Breast epithelium (tissue), 3 donors: ENCODE measurements at regions not wholly inside any gene's neighbourhood (a gene's known extent, or its start where the extent isn't known, plus 50 kb on each side); places are given as distances from the start of the nearest gene placed in this dataset.

Experiments
- POLR2A ChIP-seq: fragments of 450-650 bp; IDR thresholded peaks from one replicate; pipeline ENCODE4 v1.6.1; 2016; ENCODE audit warnings: antibody characterized with exemption, mild to moderate bottlenecking, moderate library complexity
- POLR2AphosphoS5 ChIP-seq, 3 donors: sonication (generic); formaldehyde crosslinking; IDR thresholded peaks; one replicate each; pipeline ENCODE4 v1.6.1; 2017; ENCODE audit warnings: antibody characterized with exemption in 3 of 3
- TF ChIP-seq, protein P1 (sequence below), 3 donors: fragments of 450-650 bp; IDR thresholded peaks; one replicate each; pipeline ENCODE4 v1.5.1; 2016 to 2017; ENCODE audit warnings: antibody characterized with exemption in 3 of 3, mild to moderate bottlenecking in 3 of 3, moderate library complexity in 3 of 3

DNA sequence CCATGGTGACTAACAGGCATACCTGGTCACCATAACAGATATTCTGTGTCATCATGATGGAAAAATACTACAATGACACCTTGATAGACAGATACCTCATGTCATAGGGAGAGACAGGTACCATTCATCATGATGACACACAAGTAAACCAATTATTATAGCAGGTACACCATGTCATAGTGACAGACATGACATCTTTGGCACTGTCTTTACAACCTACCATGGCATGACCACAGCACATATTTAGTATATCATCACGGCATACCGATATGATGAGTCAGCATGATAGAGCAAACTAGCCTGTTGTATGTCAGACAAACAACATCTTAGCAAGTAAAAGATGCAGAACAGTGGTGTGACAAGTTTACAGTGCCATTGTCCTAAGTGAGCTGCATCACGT is 101.3 kb upstream of the KLHL29 start:
- TF ChIP-seq, protein P1, sequence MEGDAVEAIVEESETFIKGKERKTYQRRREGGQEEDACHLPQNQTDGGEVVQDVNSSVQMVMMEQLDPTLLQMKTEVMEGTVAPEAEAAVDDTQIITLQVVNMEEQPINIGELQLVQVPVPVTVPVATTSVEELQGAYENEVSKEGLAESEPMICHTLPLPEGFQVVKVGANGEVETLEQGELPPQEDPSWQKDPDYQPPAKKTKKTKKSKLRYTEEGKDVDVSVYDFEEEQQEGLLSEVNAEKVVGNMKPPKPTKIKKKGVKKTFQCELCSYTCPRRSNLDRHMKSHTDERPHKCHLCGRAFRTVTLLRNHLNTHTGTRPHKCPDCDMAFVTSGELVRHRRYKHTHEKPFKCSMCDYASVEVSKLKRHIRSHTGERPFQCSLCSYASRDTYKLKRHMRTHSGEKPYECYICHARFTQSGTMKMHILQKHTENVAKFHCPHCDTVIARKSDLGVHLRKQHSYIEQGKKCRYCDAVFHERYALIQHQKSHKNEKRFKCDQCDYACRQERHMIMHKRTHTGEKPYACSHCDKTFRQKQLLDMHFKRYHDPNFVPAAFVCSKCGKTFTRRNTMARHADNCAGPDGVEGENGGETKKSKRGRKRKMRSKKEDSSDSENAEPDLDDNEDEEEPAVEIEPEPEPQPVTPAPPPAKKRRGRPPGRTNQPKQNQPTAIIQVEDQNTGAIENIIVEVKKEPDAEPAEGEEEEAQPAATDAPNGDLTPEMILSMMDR (IDR thresholded peaks at IDR 0.05): no peak
- TF ChIP-seq POLR2AphosphoS5 (IDR thresholded peaks at IDR 0.05) (no peak), POLR2A (no peak)
